Heart left ventricle (tissue), 16 donors: ENCODE measurements at regions not wholly inside any gene's neighbourhood (a gene's known extent, or its start where the extent isn't known, plus 50 kb on each side); places are given as distances from the start of the nearest gene placed in this dataset.

Experiments
- ATAC-seq, 4 donors: fragments of 200-7000 bp; cut with Tn5 transposase; one replicate each; pipeline ENCODE4 v1.9.1; 2020 to 2022; ENCODE audit warnings: moderate library complexity in 4 of 4, mild to moderate bottlenecking in 3 of 4, moderate number of reproducible peaks in 1 of 4
- DNase-seq, 5 donors: peaks; one replicate each; pipeline ENCODE4 v3.0.0-alpha.2; 2020
- H3K27ac ChIP-seq, 12 donors: fragments of 200-600 bp; sonication (generic) in 4 of 12; one replicate each; pipeline versions ENCODE4 v1.5.0 to v1.8.0; 2016 to 2022; ENCODE audit warnings: mild to moderate bottlenecking in 2 of 12
- H3K27me3 ChIP-seq, 9 donors: fragments of 200-600 bp; sonication (generic) in 2 of 9; one replicate each; pipeline versions ENCODE4 v1.5.1 to v1.8.0; 2016 to 2022; ENCODE audit warnings: mild to moderate bottlenecking in 3 of 9
- H3K36me3 ChIP-seq, 9 donors: fragments of 200-600 bp; sonication (generic) in 2 of 9; one replicate each; pipeline versions ENCODE4 v1.5.0 to v1.8.0; 2018 to 2022; ENCODE audit warnings: mild to moderate bottlenecking in 2 of 9
- H3K4me1 ChIP-seq, 12 donors: fragments of 200-600 bp; sonication (generic) in 4 of 12; one replicate each; pipeline versions ENCODE4 v1.5.0 to v1.8.0; 2016 to 2022; ENCODE audit warnings: mild to moderate bottlenecking in 3 of 12
- H3K4me3 ChIP-seq, 12 donors: fragments of 200-600 bp; sonication (generic) in 4 of 12; one replicate each; pipeline versions ENCODE4 v1.5.0 to v1.8.0; 2017 to 2022; ENCODE audit warnings: mild to moderate bottlenecking in 9 of 12, moderate library complexity in 4 of 12
- H3K9me3 ChIP-seq, 12 donors: fragments of 200-600 bp; sonication (generic) in 4 of 12; one replicate each; pipeline versions ENCODE4 v1.5.0 to v1.8.0; 2016 to 2022; ENCODE audit warnings: mild to moderate bottlenecking in 1 of 12
- CTCF ChIP-seq, 12 donors: fragments of 200-600 bp; sonication (generic) in 4 of 12; IDR thresholded peaks; one replicate each; pipeline versions ENCODE4 v1.5.0 to v1.8.0; 2018 to 2022; ENCODE audit warnings: antibody characterized with exemption in 12 of 12, mild to moderate bottlenecking in 5 of 12
- POLR2A ChIP-seq, 2 donors: fragments of 450-650 bp; IDR thresholded peaks; one replicate each; pipeline ENCODE4 v1.6.1; 2017; ENCODE audit warnings: antibody characterized with exemption in 2 of 2, mild to moderate bottlenecking in 2 of 2, moderate library complexity in 2 of 2
- WGBS, 4 donors: extraction: QIAGEN DNeasy Blood & Tissue Kit in 2 of 4; methylation state at CpG; one replicate each; pipeline versions ENCODE4 v1.1.5 to v1.1.7; 2013 to 2018; 5-methylcytosine and 5-hydroxymethylcytosine counted together
- intact Hi-C, 10 donors: fragments of 100-400 bp; cut with DNase I; formaldehyde crosslinking; loops; one replicate each; pipeline versions ENCODE4 v1.11.1 to v1.14.2; 2022
- donor health status: ischemic (EF 13 %, LVEDD 7.1; RV severe dilation, severe dysfunction).
- donor health status: healthy with polysubstance abuse.
- donor health status: DM: no; HTN: yes; CAD: no.
- donor health status: DM: no; HTN: no; CAD: no.
- donor health status: ischemic (EF 25% LVEDD 6.9; RV normal size, moderate dysfunction).
- donor health status: ischemic (EF 25% LVEDD 5.7; RV mildly dilated, moderate dysfunction).
- donor health status: healthy.
- donor health status: DM: yes; HTN: yes; CAD: no.
- donor health status: ischemic (EF 35%, LVEDD 5.7; RV mildly dilated, moderate dysfunction).
- donor health status: nonischemic (EF 11% LVEDD 7.7; RV severe dilation, severe dysfunction).
- donor health status: DM: yes; HTN: yes; CAD: no.
- donor health status: PGD.
- donor health status: ischemic (EF 29% LVEDD 5.4; RV normal size, mild dysfunction).
- donor health status: nonischemic (EF 23%, LVEDD 6.1; RV moderate dilation, normal function).

GRCh38 chr6:154885214-154885613, 109.9 kb upstream of the TIAM2 start:
- ATAC-seq, result no peak
- Histone ChIP-seq H3K9me3 (peaks cover 0 to 4% (median 0%) of the 10 kb centered on the region in 12 donors), H3K4me3 (no peak overlapping the region), H3K4me1 (peaks cover 0 to 17% (median 10%) of the 10 kb centered on the region in 12 donors), H3K36me3 (peaks cover 0 to 13% (median 0%) of the 10 kb centered on the region in 9 donors), H3K27me3 (no peaks in the 10 kb centered on the region), H3K27ac (no peak overlapping the region)
- no peak for DNase-seq
- TF ChIP-seq POLR2A (IDR thresholded peaks at IDR 0.05), result no peak
- TF ChIP-seq CTCF (IDR thresholded peaks at IDR 0.05), result no peak
- intact Hi-C loops, result no loop called here
- 84 to 91% (median 88%) methylated on average over 2 of the region's 2 CpGs for WGBS, 4 donors

GRCh38 chr6:154886016-154886415, 109.1 kb upstream of the TIAM2 start:
- no peak for TF ChIP-seq CTCF (IDR thresholded peaks at IDR 0.05)
- no peak for TF ChIP-seq POLR2A (IDR thresholded peaks at IDR 0.05)
- WGBS, 4 donors, result 97 to 98% (median 97%) methylated on average over 4 of the region's 4 CpGs
- H3K27me3 ChIP-seq, result no peaks in the 10 kb centered on the region

DNA sequence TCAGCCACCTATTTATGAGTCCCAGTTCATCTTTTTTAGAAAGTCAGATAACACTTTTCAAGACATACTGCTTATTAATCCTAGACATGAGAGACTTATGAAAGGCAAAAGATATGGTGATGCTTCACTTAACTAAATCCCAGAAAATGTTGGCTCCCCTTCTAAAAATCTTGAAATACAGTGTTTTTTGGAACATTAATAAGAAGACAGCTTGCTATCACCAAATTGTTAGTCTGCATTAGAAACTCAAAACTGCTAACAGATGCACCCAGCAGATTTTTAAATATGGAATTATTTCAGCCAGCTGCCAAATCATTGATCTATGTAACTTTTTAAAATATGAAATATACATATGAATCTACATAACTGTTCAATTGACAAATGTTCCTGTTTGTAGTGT, 108.6 kb upstream of the TIAM2 start:
- Histone ChIP-seq H3K4me3 (no peak overlapping the region), H3K36me3 (peaks cover 0 to 13% (median 0%) of the 10 kb centered on the region in 9 donors), H3K4me1 (peaks cover 0 to 22% (median 10%) of the 10 kb centered on the region in 12 donors), H3K27ac (no peak overlapping the region), H3K27me3 (no peaks in the 10 kb centered on the region), H3K9me3 (peaks cover 0 to 4% (median 0%) of the 10 kb centered on the region in 12 donors)
- ATAC-seq (no peak), DNase-seq (no peak)
- no peak for TF ChIP-seq CTCF (IDR thresholded peaks at IDR 0.05)
- no peak for TF ChIP-seq POLR2A (IDR thresholded peaks at IDR 0.05)
- intact Hi-C loops, result no loop called here

More at GRCh38 chr6:154886016-154886415, 109.1 kb upstream of the TIAM2 start:
- H3K4me1 ChIP-seq, result peaks cover 0 to 17% (median 10%) of the 10 kb centered on the region in 12 donors
- intact Hi-C loops, result no loop called here
- H3K4me3 ChIP-seq, result no peak overlapping the region
- peaks cover 0 to 13% (median 0%) of the 10 kb centered on the region in 9 donors for H3K36me3 ChIP-seq
- DNase-seq, result no peak
- no peak overlapping the region for H3K27ac ChIP-seq
- no peak for ATAC-seq
- peaks cover 0 to 4% (median 0%) of the 10 kb centered on the region in 12 donors for H3K9me3 ChIP-seq

DNA sequence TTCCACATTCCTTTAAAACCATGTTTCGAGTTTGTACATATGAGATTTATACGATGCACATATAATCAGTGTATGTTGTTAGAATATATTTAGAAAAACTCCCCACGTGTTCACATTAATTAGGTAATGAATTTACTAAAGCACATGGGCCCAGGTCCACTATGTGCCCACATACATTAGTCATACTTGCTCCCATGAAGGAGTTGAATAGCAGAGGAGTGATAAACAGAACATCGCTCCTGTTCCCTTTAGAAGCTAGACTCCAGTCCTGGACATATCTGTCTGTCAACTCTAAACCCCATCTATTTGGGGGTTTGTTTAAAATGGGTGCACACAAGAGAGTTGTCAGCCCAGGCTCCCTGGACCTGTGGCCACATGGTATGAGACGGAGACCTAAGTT, 108.1 kb upstream of the TIAM2 start:
- H3K27ac ChIP-seq, result no peak overlapping the region
- TF ChIP-seq POLR2A (IDR thresholded peaks at IDR 0.05) (no peak), CTCF (IDR thresholded peaks at IDR 0.05) (no peak)
- intact Hi-C loops, result no loop called here

More for the DNA sequence above, 108.1 kb upstream of the TIAM2 start:
- ATAC-seq (no peak), DNase-seq (no peak)
- Histone ChIP-seq H3K36me3 (peaks cover 0 to 13% (median 0%) of the 10 kb centered on the region in 9 donors), H3K27me3 (no peaks in the 10 kb centered on the region), H3K4me3 (no peak overlapping the region), H3K9me3 (peaks cover 0 to 4% (median 0%) of the 10 kb centered on the region in 12 donors), H3K4me1 (peaks cover 0 to 28% (median 10%) of the 10 kb centered on the region in 12 donors)
- 95 to 97% (median 96%) methylated on average over 5 of the region's 5 CpGs for WGBS, 4 donors
